Caco-2 (cell line): ENCODE measurements at regions not wholly inside any gene's neighbourhood (a gene's known extent, or its start where the extent isn't known, plus 50 kb on each side); places are given as distances from the start of the nearest gene placed in this dataset.
"Not testable (repeated sequence)": the region's sequence is repeated elsewhere in the genome, so short reads cannot be mapped to it uniquely, and the experiment has no call there.

Source experiments
- BruUV-seq: library from RNA; stranded (reverse); fragments of 400-500 nt; replicated peaks from 2 replicates; lab custom pipeline; 2021; lab: Mats Ljungman, UMichigan
- CTCF ChIA-PET: fragments of 300-600 bp; sonication (Branson Sonifier 250); formaldehyde crosslinking; loops from one replicate; lab custom pipeline; 2022; ENCODE audit warnings: antibody characterized with exemption; lab: Charles Lee
- POLR2A ChIA-PET: fragments of 300-600 bp; sonication (Branson Sonifier 250); formaldehyde crosslinking; loops from one replicate; lab custom pipeline; 2022; ENCODE audit warnings: antibody characterized with exemption; lab: Charles Lee
- DNase-seq, 2 experiments: peaks; one replicate each; pipeline versions ENCODE4 v3.0.0 to v3.0.0-alpha.2; 2020 to 2022
- H3K27me3 ChIP-seq: replicated peaks from 2 replicates; pipeline ENCODE4 v1.6.0; 2011; ENCODE audit warnings: low read length; ENCODE audit not compliant: control insufficient read depth, insufficient read depth
- H3K36me3 ChIP-seq: 2 replicates; pipeline ENCODE4 v1.5.1; 2011; ENCODE audit warnings: low read length; ENCODE audit not compliant: control insufficient read depth, insufficient read depth
- H3K4me1 ChIP-seq: fragments of 250-450 bp; sonication (Bioruptor Pico); 2 replicates; pipeline ENCODE4 v1.5.1; 2020; ENCODE audit warnings: mild to moderate bottlenecking
- H3K4me3 ChIP-seq: 2 replicates; pipeline ENCODE4 v1.5.1; 2011; ENCODE audit warnings: low read depth, mild to moderate bottlenecking, control low read depth, low read length
- H3K9me3 ChIP-seq: fragments of 250-450 bp; sonication (Bioruptor Pico); 2 replicates; pipeline ENCODE4 v1.5.1; 2020; ENCODE audit warnings: mild to moderate bottlenecking, moderate library complexity
- H3K27ac Mint-ChIP-seq: one replicate; pipeline ENCODE4 v1.8.0; 2022; ENCODE audit warnings: mixed read lengths; ENCODE audit not compliant: unreplicated experiment
- H3K27me3 Mint-ChIP-seq: one replicate; pipeline ENCODE4 v1.8.0; 2022; ENCODE audit warnings: mixed read lengths; ENCODE audit not compliant: insufficient read depth, unreplicated experiment
- H3K36me3 Mint-ChIP-seq: one replicate; pipeline ENCODE4 v1.8.0; 2022; ENCODE audit warnings: mild to moderate bottlenecking, mixed read lengths; ENCODE audit not compliant: insufficient read depth, unreplicated experiment
- H3K4me1 Mint-ChIP-seq: one replicate; pipeline ENCODE4 v1.8.0; 2022; ENCODE audit warnings: low read depth, mixed read lengths; ENCODE audit not compliant: unreplicated experiment
- H3K4me3 Mint-ChIP-seq: one replicate; pipeline ENCODE4 v1.8.0; 2022; ENCODE audit warnings: mild to moderate bottlenecking, moderate library complexity, mixed read lengths; ENCODE audit not compliant: unreplicated experiment
- H3K9me3 Mint-ChIP-seq: one replicate; pipeline ENCODE4 v1.8.0; 2022; ENCODE audit warnings: mixed read lengths; ENCODE audit not compliant: unreplicated experiment
- CTCF ChIP-seq, 2 experiments: fragments of 200-600 bp in 1 of 2; IDR thresholded peaks; 1 replicate in 1 of 2; 2 replicates in 1 of 2; pipeline versions ENCODE4 v1.5.1 to v1.8.0; 2011 to 2022; ENCODE audit warnings: antibody characterized with exemption in 1 of 2, control low read depth in 1 of 2, inconsistent platforms in 1 of 2, low read depth in 1 of 2, low read length in 1 of 2, mild to moderate bottlenecking in 1 of 2, moderate library complexity in 1 of 2; ENCODE audit not compliant: insufficient read depth in 1 of 2, severe bottlenecking in 1 of 2, unreplicated experiment in 1 of 2
- intact Hi-C: fragments of 100-400 bp; cut with micrococcal nuclease; formaldehyde crosslinking; loops from one replicate; pipeline ENCODE4 v1.10.0; 2022; ENCODE audit not compliant: unreplicated experiment

DNA sequence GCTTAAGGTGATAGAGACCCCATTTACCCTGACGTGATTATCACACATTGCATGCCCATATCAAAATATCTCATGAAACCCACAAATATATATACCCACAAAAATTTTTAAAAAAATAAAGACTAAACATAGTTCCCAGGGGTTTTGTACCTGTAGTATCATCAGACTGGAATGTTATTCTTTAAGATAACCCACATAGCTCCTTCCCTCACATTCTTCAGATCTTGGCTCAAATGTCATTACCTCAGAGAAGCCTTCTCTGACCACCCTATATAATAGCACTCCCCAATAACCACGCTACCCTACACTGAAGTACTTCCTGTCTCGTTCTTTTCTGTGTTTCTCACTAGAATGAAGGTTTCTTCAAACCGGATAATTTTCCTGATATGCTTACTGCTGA lies 138.3 kb upstream of the SNX7 start:
- BruUV-seq, result no TSS peak
- H3K27me3 ChIP-seq, result no peaks in the 10 kb centered on the region
- Mint-ChIP-seq H3K4me1 (no peaks in the 10 kb centered on the region), H3K27ac (no peak overlapping the region), H3K9me3 (peaks cover 41% of the 10 kb centered on the region), H3K36me3 (no peaks in the 10 kb centered on the region), H3K4me3 (no peak overlapping the region), H3K27me3 (no peaks in the 10 kb centered on the region)
- intact Hi-C loops, result no loop called here
- ChIA-PET POLR2A (no interaction called here), CTCF (no interaction called here)
- no peaks in the 10 kb centered on the region for H3K36me3 ChIP-seq
- H3K4me3 ChIP-seq, result no peak overlapping the region
- no peaks in the 10 kb centered on the region for H3K4me1 ChIP-seq
- no peaks in the 10 kb centered on the region for H3K9me3 ChIP-seq
- DNase-seq, result no peak
- no peak for TF ChIP-seq CTCF (IDR thresholded peaks at IDR 0.05; ENCODE audit: insufficient read depth in 1 of 2, low read depth in 1 of 2, low read length in 1 of 2, severe bottlenecking in 1 of 2, unreplicated experiment in 1 of 2)

- Histone ChIP-seq H3K4me3 (no peak overlapping the region), H3K9me3 (no peaks in the 10 kb centered on the region), H3K27me3 (no peaks in the 10 kb centered on the region), H3K36me3 (no peaks in the 10 kb centered on the region), H3K4me1 (no peaks in the 10 kb centered on the region)
- intact Hi-C loops, result no loop called here
- TF ChIP-seq CTCF (IDR thresholded peaks at IDR 0.05; ENCODE audit: insufficient read depth in 1 of 2, low read depth in 1 of 2, low read length in 1 of 2, severe bottlenecking in 1 of 2, unreplicated experiment in 1 of 2), result no peak
- ChIA-PET CTCF (no interaction called here), POLR2A (no interaction called here)
- Mint-ChIP-seq H3K36me3 (no peaks in the 10 kb centered on the region), H3K9me3 (peaks cover 10% of the 10 kb centered on the region), H3K27ac (no peak overlapping the region), H3K27me3 (no peaks in the 10 kb centered on the region), H3K4me1 (no peaks in the 10 kb centered on the region), H3K4me3 (no peak overlapping the region)
- DNase-seq, result no peak
- BruUV-seq, result no TSS peak
Measured at GRCh38 chr1:98516306-98516705, 145.2 kb upstream of the SNX7 start.

DNA sequence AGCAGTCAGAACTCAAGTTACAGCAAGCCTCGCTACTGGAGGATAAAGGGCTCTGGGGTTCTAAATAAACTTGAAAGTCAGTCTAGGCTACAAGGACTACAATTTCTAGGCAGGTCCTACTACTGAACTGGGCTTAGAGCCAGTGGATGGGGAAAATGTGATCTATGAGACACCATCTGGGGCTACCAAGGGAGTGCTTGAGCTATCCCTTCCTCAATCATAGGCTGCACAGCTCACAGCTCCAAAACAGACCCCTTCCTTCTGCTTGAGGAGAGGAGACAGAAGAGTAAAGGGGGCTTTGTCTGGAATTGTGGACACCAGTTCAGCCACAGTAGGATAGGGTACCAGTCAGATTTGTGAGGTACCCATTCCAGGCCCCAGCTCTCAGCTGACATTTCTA lies 145.8 kb upstream of the SNX7 start:
- intact Hi-C loops, result no loop called here
- H3K4me3 ChIP-seq, result no peak overlapping the region
- Mint-ChIP-seq H3K27ac (no peak overlapping the region), H3K4me1 (no peaks in the 10 kb centered on the region), H3K4me3 (no peak overlapping the region), H3K27me3 (no peaks in the 10 kb centered on the region), H3K9me3 (peaks cover 10% of the 10 kb centered on the region), H3K36me3 (no peaks in the 10 kb centered on the region)
- no peaks in the 10 kb centered on the region for H3K36me3 ChIP-seq
- no peaks in the 10 kb centered on the region for H3K27me3 ChIP-seq
- H3K9me3 ChIP-seq, result no peaks in the 10 kb centered on the region
- no peak for DNase-seq
- POLR2A ChIA-PET, result no interaction called here
- BruUV-seq, result no TSS peak
- TF ChIP-seq CTCF (IDR thresholded peaks at IDR 0.05; ENCODE audit: insufficient read depth in 1 of 2, low read depth in 1 of 2, low read length in 1 of 2, severe bottlenecking in 1 of 2, unreplicated experiment in 1 of 2), result no peak
- no peaks in the 10 kb centered on the region for H3K4me1 ChIP-seq
- CTCF ChIA-PET, result no interaction called here

DNA sequence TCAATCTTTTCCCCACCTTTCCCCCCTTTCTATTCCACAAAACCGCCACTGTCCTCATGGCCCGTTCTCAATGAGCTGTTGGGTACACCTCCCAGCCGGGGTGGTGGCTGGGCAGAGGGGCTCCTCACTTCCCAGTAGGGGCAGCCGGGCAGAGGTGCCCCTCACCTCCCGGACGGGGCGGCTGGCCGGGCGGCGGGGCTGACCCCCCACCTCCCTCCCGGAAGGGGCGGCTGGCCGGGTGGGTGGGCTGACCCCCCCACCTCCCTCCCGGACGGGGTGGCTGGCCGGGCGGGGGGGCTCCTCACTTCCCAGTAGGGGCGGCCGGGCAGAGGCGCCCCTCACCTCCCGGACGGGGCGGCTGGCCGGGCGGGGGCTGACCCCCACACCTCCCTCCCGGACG lies 149.3 kb upstream of the SNX7 start:
- H3K9me3 ChIP-seq, H3K27me3 Mint-ChIP-seq, CTCF ChIA-PET, H3K27ac Mint-ChIP-seq, H3K27me3 ChIP-seq, DNase-seq, intact Hi-C loops, H3K9me3 Mint-ChIP-seq, H3K4me1 Mint-ChIP-seq, H3K36me3 Mint-ChIP-seq, H3K36me3 ChIP-seq, H3K4me3 ChIP-seq, H3K4me1 ChIP-seq, BruUV-seq, H3K4me3 Mint-ChIP-seq, POLR2A ChIA-PET: not testable (repeated sequence)
